Glomerular visceral epithelial cell (primary cell): ENCODE measurements at regions not wholly inside any gene's neighbourhood (a gene's known extent, or its start where the extent isn't known, plus 50 kb on each side); places are given as distances from the start of the nearest gene placed in this dataset.
"Not testable (repeated sequence)": the region's sequence is repeated elsewhere in the genome, so short reads cannot be mapped to it uniquely, and the experiment has no call there.

ENCODE experiments used
- DNase-seq: peaks from one replicate; pipeline ENCODE4 v3.0.0-alpha.2; 2016; ENCODE audit errors: extremely low spot score

- no peak for DNase-seq
Observed at GRCh38 chr5:42989190-42989589, 50.9 kb downstream of the ANXA2R start.

GRCh38 chr5:42988568-42988967 is 51.6 kb downstream of the ANXA2R start:
- DNase-seq: no peak

- DNase-seq: peak; percentile 40
Observed at GRCh38 chr5:42985129-42986037, 54.7 kb downstream of the ANXA2R start.

GRCh38 chr5:42984307-42984706 is 55.8 kb downstream of the ANXA2R start:
- no peak for DNase-seq

GRCh38 chr5:42982107-42982622 is 58.0 kb downstream of the ANXA2R start:
- no peak for DNase-seq

- not testable (repeated sequence) for DNase-seq
Observed at GRCh38 chr5:42981417-42982106, 58.6 kb downstream of the ANXA2R start.

GRCh38 chr5:42981015-42981414 is 59.1 kb downstream of the ANXA2R start:
- not testable (repeated sequence) for DNase-seq

GRCh38 chr5:42980391-42980790 is 59.7 kb downstream of the ANXA2R start:
- not testable (repeated sequence) for DNase-seq

GRCh38 chr5:42979242-42979641 is 60.9 kb downstream of the ANXA2R start:
- DNase-seq: not testable (repeated sequence)

- peak; percentile 82 for DNase-seq
Observed at GRCh38 chr5:42974536-42974935, 65.6 kb downstream of the ANXA2R start.

- DNase-seq: no peak
Observed at GRCh38 chr5:42970636-42971559, 69.2 kb downstream of the ANXA2R start.

GRCh38 chr5:42965934-42966333 is 74.2 kb downstream of the ANXA2R start:
- no peak for DNase-seq

GRCh38 chr5:42963412-42963811 is 76.7 kb downstream of the ANXA2R start:
- no peak for DNase-seq

- DNase-seq: no peak
Observed at GRCh38 chr5:42962124-42962523, 78.0 kb downstream of the ANXA2R start.

- no peak for DNase-seq
Observed at GRCh38 chr5:42960506-42960905, 79.6 kb downstream of the ANXA2R start.

- DNase-seq: no peak
Observed at GRCh38 chr5:42956551-42956950, 83.6 kb downstream of the ANXA2R start.

GRCh38 chr5:42953041-42953440 is 87.1 kb downstream of the ANXA2R start:
- no peak for DNase-seq

GRCh38 chr5:42952578-42952974 is 87.5 kb downstream of the ANXA2R start:
- no peak for DNase-seq

- DNase-seq: no peak
Observed at GRCh38 chr5:42951293-42951840, 88.8 kb downstream of the ANXA2R start.

- peak; percentile 99 for DNase-seq
Observed at GRCh38 chr5:42950456-42951292, 89.4 kb downstream of the ANXA2R start.

- no peak for DNase-seq
Observed at GRCh38 chr5:42950116-42950455, 90.0 kb downstream of the ANXA2R start.
